ENCODE measurements at regions not wholly inside any gene's neighbourhood (a gene's known extent, or its start where the extent isn't known, plus 50 kb on each side); places are given as distances from the start of the nearest gene placed in this dataset.
A peak's percentile ranks its signal among the peaks of the same experiment; 100 is the strongest.
"Not testable (repeated sequence)": the region's sequence is repeated elsewhere in the genome, so short reads cannot be mapped to it uniquely, and the experiment has no call there.

DNA sequence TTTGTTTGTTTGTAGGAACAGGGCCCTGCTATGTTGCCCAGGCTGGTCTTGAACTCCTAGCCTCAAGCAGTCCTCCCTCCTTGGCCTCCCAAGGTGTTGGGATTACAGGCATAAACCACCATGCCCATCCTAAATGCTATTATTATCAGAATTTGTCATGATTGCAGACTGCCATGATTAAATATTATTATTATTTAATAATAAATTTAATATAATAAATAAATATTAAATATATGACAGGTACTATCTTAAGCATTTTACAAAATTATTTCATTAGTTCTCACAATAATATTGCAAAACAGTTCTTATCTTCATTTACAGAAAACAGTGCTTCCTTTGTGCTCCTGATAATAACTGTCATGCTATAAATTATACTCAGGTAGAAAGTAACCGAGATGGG lies 133.4 kb upstream of the JADE1 start:
- Histone ChIP-seq H3K4me1 (peaks cover 0 to 6% (median 0%) of the 10 kb centered on the region in 12 donors), H3K36me3 (no peaks in the 10 kb centered on the region), H3K27me3 (no peaks in the 10 kb centered on the region), H3K27ac (no peak overlapping the region), H3K9me3 (no peaks in the 10 kb centered on the region), H3K4me3 (no peak overlapping the region)
- no peak for DNase-seq
- intact Hi-C loops (cut with DNase I) = loop anchor here in 1 of 10 donors (10.0 kb wide), 1 partner anchor 221 kb away; no protein-coding TSS in a partner anchor
- 67 to 84% (median 77%) methylated on average over 1 of the region's 1 CpG for WGBS, 4 donors
- no peak for ATAC-seq
- TF ChIP-seq, protein P1, sequence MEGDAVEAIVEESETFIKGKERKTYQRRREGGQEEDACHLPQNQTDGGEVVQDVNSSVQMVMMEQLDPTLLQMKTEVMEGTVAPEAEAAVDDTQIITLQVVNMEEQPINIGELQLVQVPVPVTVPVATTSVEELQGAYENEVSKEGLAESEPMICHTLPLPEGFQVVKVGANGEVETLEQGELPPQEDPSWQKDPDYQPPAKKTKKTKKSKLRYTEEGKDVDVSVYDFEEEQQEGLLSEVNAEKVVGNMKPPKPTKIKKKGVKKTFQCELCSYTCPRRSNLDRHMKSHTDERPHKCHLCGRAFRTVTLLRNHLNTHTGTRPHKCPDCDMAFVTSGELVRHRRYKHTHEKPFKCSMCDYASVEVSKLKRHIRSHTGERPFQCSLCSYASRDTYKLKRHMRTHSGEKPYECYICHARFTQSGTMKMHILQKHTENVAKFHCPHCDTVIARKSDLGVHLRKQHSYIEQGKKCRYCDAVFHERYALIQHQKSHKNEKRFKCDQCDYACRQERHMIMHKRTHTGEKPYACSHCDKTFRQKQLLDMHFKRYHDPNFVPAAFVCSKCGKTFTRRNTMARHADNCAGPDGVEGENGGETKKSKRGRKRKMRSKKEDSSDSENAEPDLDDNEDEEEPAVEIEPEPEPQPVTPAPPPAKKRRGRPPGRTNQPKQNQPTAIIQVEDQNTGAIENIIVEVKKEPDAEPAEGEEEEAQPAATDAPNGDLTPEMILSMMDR (IDR thresholded peaks at IDR 0.05) = no peak
- TF ChIP-seq POLR2A (IDR thresholded peaks at IDR 0.05) = no peak

DNA sequence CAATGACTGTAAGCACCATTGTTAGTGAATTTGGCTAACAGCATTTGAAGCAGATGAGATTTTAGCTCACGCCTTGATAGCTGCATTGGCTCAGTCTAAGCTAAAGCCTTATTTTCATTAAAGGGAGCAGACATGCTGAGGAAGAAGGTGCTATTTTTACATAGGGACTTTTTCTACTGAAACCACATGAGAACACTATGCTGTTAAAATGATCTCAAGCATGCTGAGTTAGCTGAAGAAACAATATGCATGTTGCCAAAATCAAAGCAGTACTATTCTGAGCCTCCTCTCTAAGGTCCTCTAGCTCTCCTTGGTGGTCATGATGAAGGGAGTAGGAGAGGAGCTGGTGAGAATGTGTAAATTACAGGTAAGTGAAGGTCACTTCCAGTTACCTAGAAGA lies 134.4 kb upstream of the JADE1 start:
- TF ChIP-seq, protein P1 (IDR thresholded peaks at IDR 0.05) = peak in 4 of 12 donors; percentile 17 to 40 (median 22)
- TF ChIP-seq POLR2A (IDR thresholded peaks at IDR 0.05) = no peak
- no peak for DNase-seq
- Histone ChIP-seq H3K27ac (peak overlapping the region in 2 of 12 donors; percentile 2 to 34), H3K36me3 (no peaks in the 10 kb centered on the region), H3K27me3 (no peaks in the 10 kb centered on the region), H3K4me3 (no peak overlapping the region), H3K4me1 (peaks cover 0 to 6% (median 0%) of the 10 kb centered on the region in 12 donors), H3K9me3 (no peaks in the 10 kb centered on the region)
- peak; percentile 45 to 77 (median 65) for ATAC-seq
- WGBS, 4 donors = 31 to 57% (median 37%) methylated on average over 1 of the region's 1 CpG
- intact Hi-C loops (cut with DNase I) = loop anchor here in 1 of 10 donors (10.0 kb wide), 1 partner anchor 220 kb away; no protein-coding TSS in a partner anchor

DNA sequence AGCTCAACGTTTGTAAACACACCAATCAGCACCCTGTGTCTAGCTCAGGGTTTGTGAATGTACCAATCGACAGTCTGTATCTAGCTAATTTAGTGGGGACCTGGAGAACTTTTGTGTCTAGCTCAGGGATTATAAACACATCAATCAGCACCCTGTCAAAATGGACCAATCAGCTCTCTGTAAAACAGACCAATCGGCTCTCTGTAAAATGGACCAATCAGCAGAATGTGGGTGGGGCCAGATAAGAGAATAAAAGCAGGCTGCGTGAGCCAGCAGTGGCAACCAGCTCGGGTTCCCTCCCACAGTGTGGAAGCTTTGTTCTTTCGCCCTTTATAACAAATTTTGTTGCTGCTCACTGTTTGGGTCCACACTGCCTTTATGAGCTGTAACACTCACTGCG lies 136.3 kb upstream of the JADE1 start:
- DNase-seq, H3K36me3 ChIP-seq, H3K27ac ChIP-seq, H3K27me3 ChIP-seq, H3K9me3 ChIP-seq, H3K4me1 ChIP-seq, ATAC-seq, H3K4me3 ChIP-seq: not testable (repeated sequence)
- 80 to 93% (median 85%) methylated on average over 7 of the region's 7 CpGs for WGBS, 4 donors
- intact Hi-C loops (cut with DNase I) = loop anchor here in 1 of 10 donors (10.0 kb wide), 1 partner anchor 218 kb away; no protein-coding TSS in a partner anchor

DNA sequence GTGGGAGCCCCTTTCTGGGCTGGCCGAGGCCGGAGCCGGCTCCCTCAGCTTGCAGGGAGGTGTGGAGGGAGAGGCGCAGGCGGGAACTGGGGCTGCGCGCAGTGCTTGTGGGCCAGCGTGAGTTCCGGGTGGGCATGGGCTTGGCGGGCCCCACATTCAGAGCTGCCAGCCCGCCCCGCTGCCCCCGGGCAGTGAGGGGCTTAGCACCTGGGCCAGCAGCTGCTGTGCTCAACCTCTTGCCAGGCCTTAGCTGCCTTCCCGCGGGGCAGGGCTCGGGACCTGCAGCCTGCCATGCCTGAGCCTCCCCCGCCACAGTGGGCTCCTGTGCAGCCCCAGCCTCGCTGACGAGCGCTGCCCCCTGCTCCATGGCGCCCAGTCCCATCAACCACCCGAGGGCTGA lies 136.9 kb upstream of the JADE1 start:
- DNase-seq, H3K4me3 ChIP-seq, ATAC-seq, H3K4me1 ChIP-seq, H3K9me3 ChIP-seq, H3K27ac ChIP-seq, H3K36me3 ChIP-seq, H3K27me3 ChIP-seq: not testable (repeated sequence)
- WGBS, 4 donors = 93 to 97% (median 94%) methylated on average over 4 to 22 of the region's 22 CpGs
- intact Hi-C loops (cut with DNase I) = loop anchor here in 1 of 10 donors (10.0 kb wide), 1 partner anchor 218 kb away; no protein-coding TSS in a partner anchor

DNA sequence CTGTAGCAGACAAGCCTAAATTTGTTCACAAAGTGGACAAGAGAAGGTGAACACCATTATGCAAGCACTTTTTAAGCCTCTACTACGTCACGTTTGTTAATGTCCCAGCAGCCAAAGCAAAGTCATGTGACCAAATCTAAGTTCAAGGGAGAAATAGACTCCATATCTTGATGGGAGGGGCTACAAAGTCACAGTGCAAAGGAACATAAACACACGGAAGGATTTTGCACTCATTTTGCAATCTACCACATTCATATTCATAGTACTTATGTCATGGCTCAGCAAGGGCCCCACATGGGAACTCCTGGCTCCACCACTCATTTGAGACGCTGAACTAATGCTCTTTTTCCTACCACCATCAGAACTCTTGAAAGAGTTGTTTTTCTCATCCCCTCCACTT lies 139.0 kb upstream of the JADE1 start:
- ATAC-seq (no peak), DNase-seq (no peak)
- Histone ChIP-seq H3K36me3 (no peaks in the 10 kb centered on the region), H3K27ac (no peak overlapping the region), H3K4me1 (peaks cover 0 to 6% (median 0%) of the 10 kb centered on the region in 12 donors), H3K9me3 (no peaks in the 10 kb centered on the region), H3K4me3 (no peak overlapping the region), H3K27me3 (no peaks in the 10 kb centered on the region)
- TF ChIP-seq POLR2A (IDR thresholded peaks at IDR 0.05) = no peak
- TF ChIP-seq, protein P1 (IDR thresholded peaks at IDR 0.05) = no peak
- intact Hi-C loops (cut with DNase I) = loop anchor here in 1 of 10 donors (10.0 kb wide), 1 partner anchor 216 kb away; no protein-coding TSS in a partner anchor
- WGBS, 4 donors = 72 to 84% (median 80%) methylated on average over 4 of the region's 4 CpGs

Data from heart left ventricle (tissue), 16 donors.